K562 (cell line): ENCODE measurements at regions not wholly inside any gene's neighbourhood (a gene's known extent, or its start where the extent isn't known, plus 50 kb on each side); places are given as distances from the start of the nearest gene placed in this dataset.

Experiments
- ATAC-seq: fragments of 200-7000 bp; cut with Tn5 transposase; 3 replicates; pipeline ENCODE4 v1.9.1; 2020; ENCODE audit warnings: moderate library complexity
- BruUV-seq: library from RNA; stranded (reverse); fragments of 400-500 nt; replicated peaks from 2 replicates; lab custom pipeline; 2021; lab: Mats Ljungman, UMichigan
- CTCF ChIA-PET: fragments of 300-600 bp; formaldehyde crosslinking; extraction: SDS; loops from one replicate; lab custom pipeline; 2021; ENCODE audit warnings: low intra/inter-chr PET ratio; lab: Yijun Ruan, JAX
- POLR2A ChIA-PET: fragments of 300-600, 350-650 bp; sonication (Branson Sonifier 250); formaldehyde crosslinking; extraction: SDS; loops from one replicate; lab custom pipeline; 2021; ENCODE audit warnings: antibody characterized with exemption, inconsistent platforms; lab: Yijun Ruan, JAX
- DNase-seq, 4 experiments: peaks; one replicate each; pipeline versions ENCODE4 v3.0.0 to v3.0.0-alpha.2; 2011 to 2018; ENCODE audit warnings: low spot score in 3 of 4, mixed read lengths in 3 of 4; ENCODE audit errors: extremely low read depth in 1 of 4
- FAIRE-seq: peaks from 2 replicates; lab custom pipeline; 2011; peaks lifted over from hg19 to GRCh38; lab: Jason Lieb, UNC
- H2AFZ ChIP-seq: 2 replicates; pipeline ENCODE4 v1.6.0; 2011; ENCODE audit warnings: low read depth, low read length, control low read depth, inconsistent platforms
- H3K27ac ChIP-seq: fragments of 200-600 bp; 3 replicates; pipeline ENCODE4 v1.8.0; 2011; ENCODE audit warnings: low read depth, mild to moderate bottlenecking, control low read depth, inconsistent platforms, low read length, moderate library complexity, mixed read lengths; ENCODE audit errors: extremely low read depth
- H3K27me3 ChIP-seq, 2 experiments: fragments of 300-600 bp in 1 of 2; 2 replicates in 1 of 2; 3 replicates in 1 of 2; pipeline versions ENCODE4 v1.6.0 to v1.8.0; 2011; ENCODE audit warnings: inconsistent platforms in 2 of 2, low read length in 2 of 2, mild to moderate bottlenecking in 1 of 2, mixed read lengths in 1 of 2, moderate library complexity in 1 of 2; ENCODE audit not compliant: control insufficient read depth in 2 of 2, insufficient read depth in 2 of 2
- H3K36me3 ChIP-seq: fragments of 300-600 bp; 3 replicates; pipeline ENCODE4 v1.8.0; 2011; ENCODE audit warnings: mild to moderate bottlenecking, low read length, inconsistent platforms; ENCODE audit not compliant: control insufficient read depth, insufficient read depth
- H3K4me1 ChIP-seq, 2 experiments: fragments of 200-600 bp in 1 of 2; replicated peaks in 1 of 2; 2 replicates in 1 of 2; 3 replicates in 1 of 2; pipeline versions ENCODE4 v1.5.1 to v1.8.0; 2011; ENCODE audit warnings: inconsistent platforms in 2 of 2, low read length in 2 of 2, mild to moderate bottlenecking in 1 of 2, mixed read lengths in 1 of 2, moderate library complexity in 1 of 2; ENCODE audit not compliant: control insufficient read depth in 2 of 2, insufficient read depth in 2 of 2
- H3K4me2 ChIP-seq: 2 replicates; pipeline ENCODE4 v1.6.1; 2011; ENCODE audit warnings: low read length, control low read depth, inconsistent platforms, mixed read lengths; ENCODE audit not compliant: insufficient read depth
- H3K4me3 ChIP-seq: fragments of 200-600 bp; sonication (generic), shearing (Covaris generic); 2 replicates; pipeline ENCODE4 v1.5.1; 2016; ENCODE audit warnings: control low read depth, inconsistent platforms
- H3K79me2 ChIP-seq: fragments of 200-600 bp; 3 replicates; pipeline ENCODE4 v1.8.0; 2011; ENCODE audit warnings: low read length, inconsistent platforms; ENCODE audit not compliant: control insufficient read depth, insufficient read depth
- H3K9ac ChIP-seq, 2 experiments: 2 replicates each; pipeline versions ENCODE4 v1.6.0 to v1.6.1; 2011; ENCODE audit warnings: low read depth in 2 of 2, low read length in 2 of 2, control low read depth in 1 of 2, inconsistent platforms in 1 of 2, mild to moderate bottlenecking in 1 of 2, mixed read lengths in 1 of 2; ENCODE audit not compliant: insufficient read depth in 1 of 2
- H3K9me1 ChIP-seq: one replicate; pipeline ENCODE4 v1.6.0; 2011; ENCODE audit warnings: inconsistent platforms, mild to moderate bottlenecking, low read length, moderate library complexity; ENCODE audit not compliant: control insufficient read depth, insufficient read depth
- H3K9me3 ChIP-seq: replicated peaks from 2 replicates; pipeline ENCODE4 v1.5.1; 2011; ENCODE audit warnings: low read depth, low read length, inconsistent platforms; ENCODE audit not compliant: control insufficient read depth, insufficient read depth
- H4K20me1 ChIP-seq: replicated peaks from 2 replicates; pipeline ENCODE4 v1.6.1; 2011; ENCODE audit warnings: low read length, inconsistent platforms, mixed read lengths; ENCODE audit not compliant: control insufficient read depth, insufficient read depth
- BHLHE40 ChIP-seq: IDR thresholded peaks from 2 replicates; pipeline ENCODE4 v1.6.1; 2011; ENCODE audit warnings: low read length, improper control_type of control experiment
- CBFA2T3 ChIP-seq: fragments of 450-650 bp; IDR thresholded peaks from 2 replicates; pipeline ENCODE4 v1.6.1; 2017
- FUS ChIP-seq: fragments of 200-400 bp; formaldehyde crosslinking; optimal IDR thresholded peaks from 2 replicates; pipeline ENCODE3; 2017; ENCODE audit warnings: low read depth, low read length
- HBP1 ChIP-seq: fragments of 450-650 bp; formaldehyde crosslinking; IDR thresholded peaks from 2 replicates; pipeline ENCODE4 v1.4.0; 2022; ENCODE audit warnings: missing genetic modification characterization
- MITF ChIP-seq: IDR thresholded peaks from 2 replicates; pipeline ENCODE4 v1.6.1; 2014; ENCODE audit warnings: antibody characterized with exemption
- PHB ChIP-seq: fragments of 250-450 bp; sonication (Bioruptor Pico); IDR thresholded peaks from 2 replicates; pipeline ENCODE4 v1.5.0; 2021
- PYGO2 ChIP-seq: fragments of 450-650 bp; IDR thresholded peaks from 2 replicates; pipeline ENCODE4 v1.6.1; 2016; ENCODE audit warnings: mild to moderate bottlenecking, missing genetic modification characterization, moderate library complexity, missing compliant biosample characterization
- SREBF1 ChIP-seq: fragments of 150-350 bp; IDR thresholded peaks from 2 replicates; pipeline ENCODE4 v1.6.1; 2014; ENCODE audit warnings: antibody characterized with exemption, low read depth, low read length, borderline replicate concordance
- TEAD2 ChIP-seq: fragments of 450-650 bp; IDR thresholded peaks from 2 replicates; pipeline ENCODE4 v1.6.1; 2016; ENCODE audit warnings: missing genetic modification characterization, control low read depth, missing compliant biosample characterization
- TFAM ChIP-seq: fragments of 250-450 bp; sonication (Bioruptor Pico); conservative IDR thresholded peaks from 2 replicates; pipeline ENCODE4 v1.5.0; 2021; ENCODE audit warnings: mild to moderate bottlenecking, moderate library complexity
- TRIM25 ChIP-seq: fragments of 450-650 bp; IDR thresholded peaks from 2 replicates; pipeline ENCODE4 v1.7.0; 2016; ENCODE audit warnings: borderline replicate concordance
- TRIM28 ChIP-seq: fragments of 450-650 bp; IDR thresholded peaks from 2 replicates; pipeline ENCODE4 v1.6.1; 2017
- USF1 ChIP-seq: sonication (generic); formaldehyde crosslinking; IDR thresholded peaks from 2 replicates; pipeline ENCODE4 v1.9.0; 2022; ENCODE audit warnings: mild to moderate bottlenecking, missing genetic modification reagents
- ZNF165 ChIP-seq: fragments of 250-450 bp; sonication (Bioruptor Pico); IDR thresholded peaks from 2 replicates; pipeline ENCODE4 v1.4.0; 2020; ENCODE audit warnings: borderline replicate concordance
- ZNF445 ChIP-seq: fragments of 250-450 bp; sonication (Bioruptor Pico); IDR thresholded peaks from 2 replicates; pipeline ENCODE4 v1.4.0; 2020; ENCODE audit warnings: low read depth, mild to moderate bottlenecking, moderate library complexity
- WGBS: fragments of 100-300 bp; shearing (Covaris generic); methylation state at CpG from one replicate; pipeline ENCODE4 v1.1.6; 2016; ENCODE audit warnings: low coverage, mixed read lengths; ENCODE audit not compliant: insufficient coverage; ENCODE audit errors: missing lambda C conversion rate; 5-methylcytosine and 5-hydroxymethylcytosine counted together
- in situ Hi-C: fragments of 300-500 bp; cut with MboI; formaldehyde crosslinking; loops from 4 replicates; pipeline ENCODE4 v1.15.0; 2018; ENCODE audit warnings: inconsistent platforms, mixed read lengths
- intact Hi-C: fragments of 100-400 bp; cut with micrococcal nuclease; formaldehyde crosslinking; loops from 2 replicates; pipeline ENCODE4 v1.14.2; 2022

GRCh38 chr17:70857351-70857750 lies 688.0 kb downstream of the KCNJ2 start:
- Histone ChIP-seq H3K4me3 (no peak overlapping the region), H2AFZ (no peak overlapping the region), H3K9me3 (no peaks in the 10 kb centered on the region), H3K79me2 (no peaks in the 10 kb centered on the region), H3K27ac (no peak overlapping the region), H3K4me1 (no peaks in the 10 kb centered on the region), H4K20me1 (no peaks in the 10 kb centered on the region), H3K9ac (no peak overlapping the region), H3K4me2 (no peak overlapping the region), H3K9me1 (no peaks in the 10 kb centered on the region), H3K27me3 (no peaks in the 10 kb centered on the region), H3K36me3 (no peaks in the 10 kb centered on the region)
- BruUV-seq: no TSS peak
- intact Hi-C loops (no loop called here), in situ Hi-C loops (no loop called here)
- CTCF ChIA-PET: no interaction called here
- POLR2A ChIA-PET: no interaction called here
- no peak for FAIRE-seq
- no peak for ATAC-seq
- TF ChIP-seq PHB (CRISPR knock-in tag) (no peak), CBFA2T3 (no peak), FUS (no peak), MITF (no peak), SREBF1 (no peak), PYGO2 (no peak), BHLHE40 (no peak), TRIM25 (no peak), ZNF165 (CRISPR knock-in tag) (no peak), TRIM28 (no peak), TFAM (CRISPR knock-in tag) (no peak), ZNF445 (CRISPR knock-in tag) (no peak), HBP1 (CRISPR knock-in tag) (no peak), TEAD2 (tag) (no peak), USF1 (no peak)
- 0% methylated on average over 3 of the region's 3 CpGs for WGBS
- DNase-seq: no peak
